ENCODE measurements at regions not wholly inside any gene's neighbourhood (a gene's known extent, or its start where the extent isn't known, plus 50 kb on each side); places are given as distances from the start of the nearest gene placed in this dataset.

- TF ChIP-seq CTCF (IDR thresholded peaks at IDR 0.05; ENCODE audit: low read depth, low read length, poor library complexity, severe bottlenecking) (no peak), EZH2phosphoT487 (IDR thresholded peaks at IDR 0.05; ENCODE audit: borderline replicate concordance, low read length) (no peak)
Measured at GRCh38 chr4:96936886-96937285, 1097.0 kb downstream of the PDHA2 start.

Data from DOHH2 (cell line).